ENCODE measurements at regions not wholly inside any gene's neighbourhood (a gene's known extent, or its start where the extent isn't known, plus 50 kb on each side); places are given as distances from the start of the nearest gene placed in this dataset.

GRCh38 chr3:157872902-157873301, 233.3 kb downstream of the SHOX2 start:
- no peak overlapping the region for H3K4me3 ChIP-seq (ENCODE audit: low read length)
- DNase-seq (ENCODE audit: low read depth) = no peak
- no peak for TF ChIP-seq CTCF (conservative IDR thresholded peaks at IDR 0.05; ENCODE audit: low read depth, low read length)

DNA sequence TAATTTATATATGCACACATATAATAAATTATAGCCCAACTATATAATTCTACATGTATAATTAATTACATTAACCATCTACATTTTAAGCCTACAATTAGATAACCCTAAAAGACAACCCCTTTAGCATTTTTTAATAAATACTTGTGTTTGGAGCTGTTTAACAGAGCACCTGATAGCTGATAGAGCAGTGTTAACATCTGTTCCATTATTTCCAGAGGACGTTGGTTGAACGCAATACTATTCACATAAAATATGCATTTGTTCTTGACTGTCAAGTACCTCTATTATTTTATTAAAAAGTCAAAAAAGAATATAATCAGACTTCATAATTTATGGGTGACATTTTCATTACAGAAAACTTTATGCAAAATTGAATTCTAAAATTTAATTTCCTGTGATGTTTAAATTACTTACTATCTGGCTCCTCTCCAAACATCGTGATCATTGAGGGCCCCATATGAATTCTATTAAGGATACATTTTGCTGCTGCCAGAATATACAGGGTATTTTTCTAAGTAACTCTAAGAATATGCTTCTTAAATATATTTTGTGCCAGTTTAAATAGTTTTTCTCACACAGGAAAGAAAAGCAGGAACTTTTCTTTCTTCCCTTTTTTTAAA, 234.3 kb downstream of the SHOX2 start:
- TF ChIP-seq CTCF (conservative IDR thresholded peaks at IDR 0.05; ENCODE audit: low read depth, low read length) = no peak
- no peak for DNase-seq (ENCODE audit: low read depth)
- H3K4me3 ChIP-seq (ENCODE audit: low read length) = no peak overlapping the region

DNA sequence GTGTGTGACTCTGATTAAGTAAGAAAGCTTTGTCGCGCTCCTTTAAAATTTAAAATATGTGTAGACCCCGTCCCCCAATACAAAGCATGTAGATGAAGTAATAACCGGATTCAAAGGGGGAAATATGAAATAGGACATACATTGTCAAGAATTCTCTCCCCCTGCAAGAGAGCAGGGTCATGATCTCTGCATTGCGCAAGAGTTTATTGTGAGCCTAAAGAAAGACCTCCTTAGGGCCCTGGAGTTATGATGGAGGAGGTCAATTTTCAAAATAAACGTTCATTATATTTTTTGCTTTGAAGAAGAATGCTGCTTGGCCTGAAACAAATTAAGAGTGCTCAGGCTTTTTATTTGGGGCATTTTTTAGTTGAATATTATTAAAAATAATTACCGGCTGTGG, 235.0 kb downstream of the SHOX2 start:
- TF ChIP-seq CTCF (conservative IDR thresholded peaks at IDR 0.05; ENCODE audit: low read depth, low read length) = no peak
- H3K4me3 ChIP-seq (ENCODE audit: low read length) = no peak overlapping the region
- no peak for DNase-seq (ENCODE audit: low read depth)

GRCh38 chr3:157868946-157869345, 237.3 kb downstream of the SHOX2 start:
- DNase-seq (ENCODE audit: low read depth) = no peak
- no peak for TF ChIP-seq CTCF (conservative IDR thresholded peaks at IDR 0.05; ENCODE audit: low read depth, low read length)
- no peak overlapping the region for H3K4me3 ChIP-seq (ENCODE audit: low read length)

GRCh38 chr3:157868196-157868595, 238.0 kb downstream of the SHOX2 start:
- DNase-seq (ENCODE audit: low read depth) = no peak
- no peak overlapping the region for H3K4me3 ChIP-seq (ENCODE audit: low read length)
- no peak for TF ChIP-seq CTCF (conservative IDR thresholded peaks at IDR 0.05; ENCODE audit: low read depth, low read length)

GRCh38 chr3:157865352-157866000, 240.7 kb downstream of the SHOX2 start:
- no peak overlapping the region for H3K4me3 ChIP-seq (ENCODE audit: low read length)
- DNase-seq (ENCODE audit: low read depth) = no peak
- TF ChIP-seq CTCF (conservative IDR thresholded peaks at IDR 0.05; ENCODE audit: low read depth, low read length) = peak; percentile 76

All from retinal pigment epithelial cell (primary cell).